SK-N-SH treated with all-trans-retinoic acid at 6 μM for 48 hours (cell line): ENCODE measurements at regions not wholly inside any gene's neighbourhood (a gene's known extent, or its start where the extent isn't known, plus 50 kb on each side); places are given as distances from the start of the nearest gene placed in this dataset.

Experiments used
- ATAC-seq: fragments of 200-7000 bp; cut with Tn5 transposase; 3 replicates; pipeline ENCODE4 v1.9.1; 2020; ENCODE audit warnings: mild to moderate bottlenecking, moderate library complexity
- ARNTL ChIP-seq: fragments of 450-650 bp; formaldehyde crosslinking; IDR thresholded peaks from 2 replicates; pipeline ENCODE4 v1.5.0; 2020; ENCODE audit warnings: low read depth, mild to moderate bottlenecking, moderate library complexity, borderline replicate concordance
- BACH2 ChIP-seq: fragments of 250-450 bp; sonication (Bioruptor Pico); IDR thresholded peaks from 2 replicates; pipeline ENCODE4 v1.9.0; 2021; ENCODE audit warnings: mild to moderate bottlenecking, borderline replicate concordance
- CREB5 ChIP-seq: fragments of 250-450 bp; sonication (Bioruptor Pico); IDR thresholded peaks from 2 replicates; pipeline ENCODE4 v1.5.1; 2020; ENCODE audit warnings: low read depth, mild to moderate bottlenecking, moderate library complexity
- CSDC2 ChIP-seq: fragments of 250-450 bp; sonication (Bioruptor Pico); IDR thresholded peaks from 2 replicates; pipeline ENCODE4 v1.5.0; 2020; ENCODE audit warnings: mild to moderate bottlenecking, moderate library complexity
- CSRNP3 ChIP-seq: fragments of 250-450 bp; sonication (Bioruptor Pico); IDR thresholded peaks from 2 replicates; pipeline ENCODE4 v1.5.1; 2021; ENCODE audit warnings: mild to moderate bottlenecking, moderate library complexity
- ESRRG ChIP-seq: fragments of 250-450 bp; sonication (Bioruptor Pico); IDR thresholded peaks from 2 replicates; pipeline ENCODE4 v1.6.1; 2021; ENCODE audit warnings: mild to moderate bottlenecking
- ISL1 ChIP-seq: fragments of 250-450 bp; sonication (Bioruptor Pico); IDR thresholded peaks from 2 replicates; pipeline ENCODE4 v2.1.2; 2022; ENCODE audit warnings: mild to moderate bottlenecking, moderate library complexity
- OSR1 ChIP-seq: fragments of 250-450 bp; sonication (Bioruptor Pico); IDR thresholded peaks from 2 replicates; pipeline ENCODE4 v1.8.0; 2022; ENCODE audit warnings: moderate library complexity, mild to moderate bottlenecking, inconsistent platforms
- PATZ1 ChIP-seq: fragments of 250-450 bp; sonication (Bioruptor Pico); IDR thresholded peaks from 2 replicates; pipeline ENCODE4 v1.8.0; 2020; ENCODE audit warnings: mild to moderate bottlenecking, moderate library complexity, borderline replicate concordance
- POU6F1 ChIP-seq: fragments of 250-450 bp; sonication (Bioruptor Pico); IDR thresholded peaks from 2 replicates; pipeline ENCODE4 v1.8.0; 2021; ENCODE audit warnings: low read depth, mild to moderate bottlenecking, moderate library complexity, borderline replicate concordance
- PPARA ChIP-seq: fragments of 250-450 bp; sonication (Bioruptor Pico); IDR thresholded peaks from 2 replicates; pipeline ENCODE4 v1.5.0; 2020; ENCODE audit warnings: mild to moderate bottlenecking, borderline replicate concordance
- RARB ChIP-seq: fragments of 250-450 bp; sonication (Bioruptor Pico); IDR thresholded peaks from 2 replicates; pipeline ENCODE4 v1.8.0; 2021; ENCODE audit warnings: mild to moderate bottlenecking, moderate library complexity
- SNAI2 ChIP-seq: fragments of 250-450 bp; sonication (Bioruptor Pico); IDR thresholded peaks from 2 replicates; pipeline ENCODE4 v1.5.0; 2020; ENCODE audit warnings: mild to moderate bottlenecking, moderate library complexity
- TCF4 ChIP-seq: fragments of 250-450 bp; sonication (Bioruptor Pico); IDR thresholded peaks from 2 replicates; pipeline ENCODE4 v1.8.0; 2021; ENCODE audit warnings: mild to moderate bottlenecking, moderate library complexity, borderline replicate concordance
- TOX ChIP-seq: fragments of 250-450 bp; sonication (Bioruptor Pico); IDR thresholded peaks from 2 replicates; pipeline ENCODE4 v1.8.0; 2021; ENCODE audit warnings: mild to moderate bottlenecking, moderate library complexity, borderline replicate concordance
- ZC3H10 ChIP-seq: fragments of 250-450 bp; sonication (Bioruptor Pico); IDR thresholded peaks from 2 replicates; pipeline ENCODE4 v1.5.1; 2021; ENCODE audit warnings: mild to moderate bottlenecking, moderate library complexity
- ZFP3 ChIP-seq: fragments of 250-450 bp; sonication (Bioruptor Pico); IDR thresholded peaks from 2 replicates; pipeline ENCODE4 v1.5.0; 2020; ENCODE audit warnings: mild to moderate bottlenecking, moderate library complexity
- ZFP30 ChIP-seq: fragments of 450-650 bp; formaldehyde crosslinking; IDR thresholded peaks from 2 replicates; pipeline ENCODE4 v1.5.0; 2022; ENCODE audit warnings: mild to moderate bottlenecking, moderate library complexity
- ZNF565 ChIP-seq: fragments of 450-650 bp; formaldehyde crosslinking; conservative IDR thresholded peaks from 2 replicates; pipeline ENCODE4 v1.5.0; 2020; ENCODE audit warnings: low read depth, mild to moderate bottlenecking, moderate library complexity
- ZNF70 ChIP-seq: fragments of 450-650 bp; formaldehyde crosslinking; IDR thresholded peaks from 2 replicates; pipeline ENCODE4 v1.5.0; 2020; ENCODE audit warnings: mild to moderate bottlenecking, moderate library complexity
- ZNF8 ChIP-seq: fragments of 450-650 bp; formaldehyde crosslinking; IDR thresholded peaks from 2 replicates; pipeline ENCODE4 v1.5.0; 2020; ENCODE audit warnings: mild to moderate bottlenecking, moderate library complexity

GRCh38 chr2:217680381-217680780 is 322.4 kb downstream of the TNS1 start (continued):
- TF ChIP-seq TCF4 (no peak), CREB5 (CRISPR knock-in tag) (no peak), ZNF8 (CRISPR knock-in tag) (no peak), PPARA (no peak), ZFP3 (CRISPR knock-in tag) (no peak)

GRCh38 chr2:217673627-217674026 is 329.2 kb downstream of the TNS1 start:
- no peak for ATAC-seq
- TF ChIP-seq CSRNP3 (CRISPR knock-in tag) (no peak), CSDC2 (CRISPR knock-in tag) (no peak), TOX (CRISPR knock-in tag) (no peak), ZFP3 (CRISPR knock-in tag) (no peak), ZNF70 (CRISPR knock-in tag) (no peak), ZFP30 (no peak), TCF4 (no peak), BACH2 (CRISPR knock-in tag) (no peak), PATZ1 (CRISPR knock-in tag) (no peak), RARB (no peak), ARNTL (CRISPR knock-in tag) (no peak), ZNF565 (CRISPR knock-in tag) (no peak), ZNF8 (CRISPR knock-in tag) (no peak), OSR1 (CRISPR knock-in tag) (no peak), ZC3H10 (CRISPR knock-in tag) (no peak), ESRRG (CRISPR knock-in tag) (no peak), ISL1 (CRISPR knock-in tag) (no peak), POU6F1 (CRISPR knock-in tag) (no peak), CREB5 (CRISPR knock-in tag) (no peak)

- TF ChIP-seq PPARA (no peak), ZFP30 (no peak), SNAI2 (CRISPR knock-in tag) (no peak), ESRRG (CRISPR knock-in tag) (no peak)
- no peak for ATAC-seq
These were observed 330.3 kb downstream of the TNS1 start for GRCh38 chr2:217672472-217672871.

GRCh38 chr2:217671871-217672270 is 330.9 kb downstream of the TNS1 start:
- TF ChIP-seq SNAI2 (CRISPR knock-in tag) (no peak), ZFP30 (no peak), CREB5 (CRISPR knock-in tag) (no peak), TCF4 (no peak), ARNTL (CRISPR knock-in tag) (no peak), OSR1 (CRISPR knock-in tag) (no peak)
- ATAC-seq, result no peak
